IPS-18a (cell line): ENCODE measurements at regions not wholly inside any gene's neighbourhood (a gene's known extent, or its start where the extent isn't known, plus 50 kb on each side); places are given as distances from the start of the nearest gene placed in this dataset.

ENCODE experiments used
- H3K27ac ChIP-seq: one replicate; pipeline ENCODE4 v1.5.1; 2013; ENCODE audit warnings: low read length
- H3K27me3 ChIP-seq: one replicate; pipeline ENCODE4 v1.6.1; 2013; ENCODE audit warnings: mild to moderate bottlenecking, low read length; ENCODE audit not compliant: control insufficient read depth, insufficient read depth
- H3K36me3 ChIP-seq: one replicate; pipeline ENCODE4 v1.6.1; 2013; ENCODE audit warnings: low read depth, low read length; ENCODE audit not compliant: control insufficient read depth
- H3K4me1 ChIP-seq: one replicate; pipeline ENCODE4 v1.6.1; 2013; ENCODE audit warnings: low read depth, low read length; ENCODE audit not compliant: control insufficient read depth
- H3K4me3 ChIP-seq: one replicate; pipeline ENCODE4 v1.5.1; 2013; ENCODE audit warnings: low read length
- H3K9ac ChIP-seq: one replicate; pipeline ENCODE4 v1.6.1; 2013; ENCODE audit warnings: mild to moderate bottlenecking, low read length, moderate library complexity
- H3K9me3 ChIP-seq: one replicate; pipeline ENCODE4 v1.6.1; 2013; ENCODE audit warnings: low read depth, low read length; ENCODE audit not compliant: control insufficient read depth

DNA sequence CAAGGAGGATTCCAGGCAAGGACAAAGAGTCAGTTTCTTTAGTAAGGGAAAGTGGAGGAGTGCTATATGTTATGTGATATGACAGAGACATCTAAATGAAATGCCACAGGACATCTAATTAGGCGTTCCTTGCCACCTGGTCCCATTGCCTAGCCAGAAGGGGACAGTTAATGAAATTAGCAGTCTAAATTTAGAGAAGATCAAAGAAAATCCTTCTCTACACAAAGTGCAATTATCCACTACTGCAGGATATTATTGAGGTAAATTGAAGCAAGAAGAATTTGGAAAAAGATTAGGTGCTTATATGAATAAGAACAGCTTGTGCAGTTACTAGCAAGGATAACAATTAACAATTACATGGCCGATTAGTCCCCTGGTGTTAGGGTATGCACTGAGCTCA lies 495.3 kb upstream of the NMUR2 start:
- Histone ChIP-seq H3K4me3 (no peak overlapping the region), H3K9ac (no peak overlapping the region), H3K4me1 (peaks cover 8% of the 10 kb centered on the region), H3K36me3 (no peaks in the 10 kb centered on the region), H3K27me3 (no peaks in the 10 kb centered on the region), H3K27ac (no peak overlapping the region), H3K9me3 (no peaks in the 10 kb centered on the region)

DNA sequence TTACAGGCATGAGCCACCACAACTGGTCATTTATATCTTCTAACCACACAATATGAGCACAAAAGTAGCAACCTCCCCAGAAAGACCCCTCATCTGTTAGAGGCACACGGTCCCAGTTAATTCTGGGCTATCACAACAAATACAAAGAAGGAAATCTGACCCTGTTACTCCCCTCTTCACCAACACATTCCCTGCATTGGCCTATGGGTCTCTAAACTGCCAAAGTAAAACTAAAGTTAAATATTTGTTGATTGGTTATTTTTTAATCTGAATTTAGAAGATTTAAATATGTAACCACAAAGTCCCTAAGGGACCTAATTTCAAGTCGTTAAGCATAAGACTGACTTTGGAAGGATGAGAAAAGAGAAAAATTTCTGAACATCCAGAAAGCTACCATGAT lies 496.7 kb upstream of the NMUR2 start:
- Histone ChIP-seq H3K4me1 (peaks cover 8% of the 10 kb centered on the region), H3K9me3 (no peaks in the 10 kb centered on the region), H3K27ac (no peak overlapping the region), H3K9ac (no peak overlapping the region), H3K4me3 (no peak overlapping the region), H3K27me3 (no peaks in the 10 kb centered on the region), H3K36me3 (no peaks in the 10 kb centered on the region)

DNA sequence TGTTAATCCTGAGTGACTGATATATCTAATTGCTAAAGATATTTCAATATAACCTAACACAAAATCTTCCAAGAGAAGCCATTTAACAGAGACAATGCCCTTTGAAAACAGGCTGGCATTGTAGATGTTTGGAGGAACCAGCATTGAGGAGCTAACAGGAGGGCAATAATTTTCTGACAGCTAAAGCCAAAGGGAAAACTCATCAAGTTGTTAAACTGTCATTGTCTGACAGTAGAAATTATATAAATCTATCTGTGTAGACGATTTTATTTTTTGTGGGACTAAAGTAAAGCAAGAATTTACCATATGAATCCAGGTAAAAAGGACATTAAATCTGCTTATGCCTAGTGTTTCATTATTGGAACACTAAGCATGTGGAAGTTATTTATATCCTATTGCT lies 500.2 kb upstream of the NMUR2 start:
- Histone ChIP-seq H3K9ac (no peak overlapping the region), H3K27me3 (no peaks in the 10 kb centered on the region), H3K4me1 (peaks cover 8% of the 10 kb centered on the region), H3K36me3 (no peaks in the 10 kb centered on the region), H3K27ac (no peak overlapping the region), H3K4me3 (no peak overlapping the region), H3K9me3 (no peaks in the 10 kb centered on the region)

DNA sequence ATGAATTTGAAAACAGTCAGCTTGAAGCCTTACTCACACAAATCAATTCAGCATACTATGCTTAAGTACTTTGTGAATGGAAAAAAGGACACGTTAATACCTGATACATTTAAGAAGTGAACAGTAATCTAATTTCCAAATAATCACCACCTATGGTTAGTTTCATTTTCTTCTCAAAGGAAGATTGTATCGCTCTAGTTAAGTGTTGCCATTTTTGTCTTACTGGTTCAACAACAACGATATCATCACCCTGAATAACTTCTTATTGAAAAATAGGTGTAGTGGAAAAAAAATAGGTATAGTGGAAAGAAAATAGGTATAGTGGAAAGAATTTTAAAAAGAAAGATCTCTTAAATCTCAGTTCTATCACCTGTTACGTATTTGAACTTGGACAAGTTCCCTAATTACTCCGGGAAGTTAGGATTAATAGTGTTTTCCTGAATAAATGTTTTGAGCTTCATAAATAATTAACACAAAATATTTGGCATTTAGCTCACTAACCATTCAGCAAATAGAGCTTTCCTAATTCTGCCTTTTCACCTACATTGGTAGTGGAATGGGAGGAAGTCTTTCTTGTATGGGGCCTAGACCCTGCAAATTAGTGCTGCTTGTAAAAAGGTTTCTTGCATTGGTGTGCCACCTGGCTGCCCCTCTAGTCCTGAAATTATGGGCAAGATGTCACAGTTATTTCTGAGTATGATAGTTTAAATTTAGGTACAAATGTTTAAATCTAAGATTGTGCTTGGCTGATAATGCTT lies 502.6 kb upstream of the NMUR2 start:
- H3K27me3 ChIP-seq = no peaks in the 10 kb centered on the region
- H3K9ac ChIP-seq = no peak overlapping the region
- H3K9me3 ChIP-seq = no peaks in the 10 kb centered on the region
- H3K4me3 ChIP-seq = no peak overlapping the region
- H3K27ac ChIP-seq = no peak overlapping the region
- H3K4me1 ChIP-seq = no peaks in the 10 kb centered on the region
- no peaks in the 10 kb centered on the region for H3K36me3 ChIP-seq

DNA sequence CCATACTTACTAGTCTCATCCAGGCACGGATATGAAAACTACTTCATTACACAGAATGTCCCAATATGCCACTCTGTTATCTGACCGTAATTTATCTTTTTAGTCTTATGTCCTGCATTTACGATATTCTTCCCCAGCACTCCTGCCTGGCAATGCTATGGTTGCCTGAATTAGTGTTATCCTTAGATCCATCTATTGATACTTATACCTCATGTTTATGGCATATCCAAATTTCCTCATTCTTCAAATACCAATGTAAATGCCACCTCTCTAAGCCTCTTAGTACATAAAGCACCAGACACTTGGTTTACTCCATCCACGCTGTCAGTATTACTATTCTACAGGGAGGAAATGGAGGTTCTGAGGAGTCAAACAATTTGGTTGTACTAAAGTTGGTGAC lies 507.8 kb upstream of the NMUR2 start:
- Histone ChIP-seq H3K9ac (no peak overlapping the region), H3K27me3 (no peaks in the 10 kb centered on the region), H3K27ac (no peak overlapping the region), H3K4me3 (no peak overlapping the region), H3K36me3 (no peaks in the 10 kb centered on the region), H3K4me1 (no peaks in the 10 kb centered on the region), H3K9me3 (no peaks in the 10 kb centered on the region)

DNA sequence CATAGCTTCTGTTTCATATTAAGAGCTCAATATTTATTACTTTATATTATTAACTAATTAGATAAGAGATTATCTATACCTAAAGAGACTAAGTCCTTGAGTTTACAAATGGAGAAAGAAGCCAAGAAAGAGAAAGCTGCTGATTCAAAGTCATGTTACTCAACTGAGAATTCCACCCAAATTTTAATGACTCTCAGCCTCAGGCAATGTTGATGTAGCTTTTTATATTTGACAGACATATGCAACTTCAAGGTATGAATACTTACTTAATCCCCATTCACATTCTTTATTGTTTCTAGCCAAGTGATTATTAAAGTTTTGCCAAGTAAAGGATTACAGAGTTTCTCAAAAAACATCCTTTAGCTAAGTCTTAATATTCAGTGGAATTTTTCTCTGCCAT lies 527.5 kb upstream of the NMUR2 start:
- no peaks in the 10 kb centered on the region for H3K36me3 ChIP-seq
- H3K27ac ChIP-seq = no peak overlapping the region
- H3K27me3 ChIP-seq = no peaks in the 10 kb centered on the region
- H3K4me1 ChIP-seq = no peaks in the 10 kb centered on the region
- H3K9ac ChIP-seq = no peak overlapping the region
- no peak overlapping the region for H3K4me3 ChIP-seq
- no peaks in the 10 kb centered on the region for H3K9me3 ChIP-seq

DNA sequence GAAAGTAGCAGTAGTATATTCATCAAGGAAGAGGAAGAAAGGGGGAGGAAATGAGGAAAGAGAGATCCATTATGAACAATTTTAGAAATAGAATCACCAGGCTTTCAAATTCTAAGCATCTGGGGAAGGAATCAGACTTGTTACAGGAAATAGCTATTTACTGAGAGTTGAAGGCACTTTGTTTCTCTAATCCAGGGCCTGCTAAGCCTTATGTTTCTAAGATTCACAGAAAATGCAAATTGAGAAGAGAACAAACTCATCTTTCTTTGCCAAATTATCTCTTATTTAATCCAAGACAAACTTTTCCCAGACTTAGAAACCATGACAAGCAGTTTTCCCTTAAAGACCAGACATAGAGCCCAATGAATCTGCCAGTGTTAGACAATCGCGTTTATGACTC lies 528.0 kb upstream of the NMUR2 start:
- H3K4me3 ChIP-seq = no peak overlapping the region
- H3K4me1 ChIP-seq = no peaks in the 10 kb centered on the region
- no peaks in the 10 kb centered on the region for H3K27me3 ChIP-seq
- no peak overlapping the region for H3K9ac ChIP-seq
- H3K27ac ChIP-seq = no peak overlapping the region
- H3K36me3 ChIP-seq = no peaks in the 10 kb centered on the region
- no peaks in the 10 kb centered on the region for H3K9me3 ChIP-seq

DNA sequence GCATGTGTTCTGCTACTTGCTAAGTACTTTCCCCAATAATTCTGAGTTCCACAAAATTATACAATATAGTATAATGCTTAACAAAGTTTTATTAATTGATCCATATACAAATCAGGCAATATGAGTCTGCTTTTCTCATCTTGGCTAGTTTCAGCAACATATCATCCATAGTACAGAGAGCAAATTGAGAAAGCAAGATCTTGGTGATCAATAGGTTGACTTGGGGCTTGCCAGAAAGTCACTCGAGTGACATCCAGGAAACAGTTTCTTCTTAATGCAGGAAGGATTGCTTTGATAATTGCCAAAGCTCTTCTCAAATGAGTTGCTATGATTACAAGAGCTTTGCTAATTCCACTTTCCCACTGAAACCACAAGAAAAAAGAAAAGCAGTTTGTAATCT lies 533.6 kb upstream of the NMUR2 start:
- no peaks in the 10 kb centered on the region for H3K9me3 ChIP-seq

DNA sequence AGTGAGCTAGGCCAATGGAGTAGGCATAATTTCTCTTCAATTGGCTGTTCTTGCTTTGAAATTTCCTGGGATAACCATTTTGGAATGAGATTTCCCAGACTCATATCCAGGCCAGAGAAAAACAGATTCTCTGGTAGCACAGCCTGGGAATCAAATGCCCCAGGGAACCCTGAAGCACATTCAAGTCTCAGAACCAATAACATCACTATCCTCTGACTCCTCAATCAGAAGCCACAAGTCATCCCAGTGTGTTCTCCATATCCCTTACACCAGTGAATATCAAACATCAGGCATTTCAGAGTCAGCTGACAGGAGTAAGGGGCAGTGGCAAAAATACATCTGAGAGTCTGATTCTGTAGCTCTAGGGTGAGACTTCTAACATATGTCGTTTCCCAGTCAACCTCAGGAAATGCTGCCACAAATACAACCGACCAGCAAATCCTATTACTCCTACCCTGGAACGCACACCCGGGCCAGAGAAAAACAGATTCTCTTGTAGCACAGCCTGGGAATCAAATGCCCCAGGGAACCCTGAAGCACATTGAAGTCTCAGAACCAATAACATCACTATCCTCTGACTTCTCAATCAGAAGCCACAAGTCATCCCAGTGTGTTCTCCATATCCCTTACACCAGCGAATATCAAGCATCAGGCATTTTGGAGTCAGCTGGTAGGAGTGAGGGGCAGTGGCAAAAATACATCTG lies 537.7 kb upstream of the NMUR2 start:
- H3K4me3 ChIP-seq = no peak overlapping the region
- no peak overlapping the region for H3K9ac ChIP-seq
- H3K27me3 ChIP-seq = no peaks in the 10 kb centered on the region

More for the DNA sequence above, 533.6 kb upstream of the NMUR2 start:
- Histone ChIP-seq H3K27ac (no peak overlapping the region), H3K27me3 (no peaks in the 10 kb centered on the region), H3K36me3 (no peaks in the 10 kb centered on the region), H3K4me3 (no peak overlapping the region), H3K4me1 (no peaks in the 10 kb centered on the region), H3K9ac (no peak overlapping the region)

DNA sequence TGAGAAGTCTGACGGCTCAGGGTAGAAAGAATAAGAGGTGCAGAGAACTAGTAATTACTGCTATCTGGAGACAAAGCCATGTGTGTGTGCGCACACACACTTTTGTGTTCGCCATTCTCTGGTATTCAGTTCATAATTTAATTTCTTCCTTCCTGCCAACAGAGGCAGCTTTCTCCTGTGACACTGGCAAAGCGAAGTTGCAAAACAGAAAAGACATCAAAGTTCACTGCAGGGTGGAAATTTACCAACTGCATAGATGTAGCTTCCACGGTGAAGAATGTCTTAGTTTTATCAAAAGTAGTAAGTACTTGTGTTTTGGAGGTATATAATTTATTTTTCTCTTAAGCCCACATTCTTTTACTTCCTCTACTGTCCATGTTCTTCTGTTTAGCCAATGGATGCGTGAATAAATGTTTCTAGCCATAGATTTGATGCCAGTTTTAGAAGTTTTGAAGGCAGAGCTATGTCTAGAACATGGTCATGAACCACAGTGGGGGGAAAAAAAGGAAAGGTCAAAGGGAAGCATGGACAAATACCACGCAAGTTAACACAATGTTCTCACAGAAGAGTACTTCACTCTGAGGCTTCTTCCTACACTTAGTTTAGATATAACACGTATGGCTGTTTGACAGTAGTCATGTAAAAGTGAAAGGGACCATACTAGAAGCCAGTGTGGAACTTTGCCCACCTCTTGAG lies 536.5 kb upstream of the GRIA1 start:
- H3K27ac ChIP-seq = no peak overlapping the region
- no peaks in the 10 kb centered on the region for H3K9me3 ChIP-seq
- H3K4me3 ChIP-seq = no peak overlapping the region
- no peaks in the 10 kb centered on the region for H3K36me3 ChIP-seq
- no peak overlapping the region for H3K9ac ChIP-seq
- H3K27me3 ChIP-seq = no peaks in the 10 kb centered on the region
- peaks cover 4% of the 10 kb centered on the region for H3K4me1 ChIP-seq

More for the DNA sequence above, 537.7 kb upstream of the NMUR2 start:
- Histone ChIP-seq H3K9me3 (no peaks in the 10 kb centered on the region), H3K27ac (no peak overlapping the region), H3K36me3 (no peaks in the 10 kb centered on the region), H3K4me1 (no peaks in the 10 kb centered on the region)

DNA sequence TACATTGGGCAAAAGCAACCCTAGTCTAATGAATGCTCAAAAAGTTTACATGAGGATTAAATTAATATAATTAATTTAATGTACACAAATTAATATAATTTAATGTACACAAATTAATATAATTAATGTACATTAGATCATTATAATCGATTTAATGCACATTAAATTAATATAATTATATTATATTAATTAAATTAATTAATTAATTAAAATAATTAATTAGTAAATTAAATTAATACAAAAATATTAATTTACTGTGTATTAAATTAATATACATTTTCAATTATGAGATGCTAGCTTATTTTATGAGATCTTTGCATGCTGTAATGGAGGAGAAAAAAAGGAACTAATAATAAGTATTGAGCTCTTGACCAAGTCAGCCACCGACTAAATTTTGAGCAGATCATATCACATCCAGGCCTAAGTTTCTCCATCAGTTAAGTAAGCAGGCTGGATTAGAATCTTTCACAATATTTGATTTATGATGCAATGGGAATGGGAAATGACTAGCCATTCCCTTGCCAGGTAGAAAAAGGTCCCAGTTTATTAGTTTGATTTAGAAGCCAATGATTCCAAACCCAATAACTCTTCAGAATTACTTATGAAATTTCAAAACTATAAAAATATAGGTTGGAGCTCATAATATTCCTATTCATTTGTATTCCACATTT lies 533.4 kb upstream of the GRIA1 start:
- Histone ChIP-seq H3K36me3 (no peaks in the 10 kb centered on the region), H3K9ac (no peak overlapping the region), H3K27me3 (no peaks in the 10 kb centered on the region), H3K27ac (no peak overlapping the region), H3K4me1 (no peaks in the 10 kb centered on the region), H3K9me3 (no peaks in the 10 kb centered on the region), H3K4me3 (no peak overlapping the region)
